ENCODE measurements at regions not wholly inside any gene's neighbourhood (a gene's known extent, or its start where the extent isn't known, plus 50 kb on each side); places are given as distances from the start of the nearest gene placed in this dataset.
"Not testable (repeated sequence)": the region's sequence is repeated elsewhere in the genome, so short reads cannot be mapped to it uniquely, and the experiment has no call there.

GRCh38 chr5:36462295-36463021, 143.9 kb upstream of the SLC1A3 start:
- in situ Hi-C loops (cut with MboI; ENCODE audit: low sequenced_read_pairs): no loop called here

- in situ Hi-C loops (cut with MboI; ENCODE audit: low sequenced_read_pairs): not testable (repeated sequence)
Measured at GRCh38 chr5:36475942-36476341, 130.5 kb upstream of the SLC1A3 start.

GRCh38 chr5:36478646-36479317, 127.6 kb upstream of the SLC1A3 start:
- in situ Hi-C loops (cut with MboI; ENCODE audit: low sequenced_read_pairs): no loop called here

GRCh38 chr5:36481454-36482120, 124.8 kb upstream of the SLC1A3 start:
- in situ Hi-C loops (cut with MboI; ENCODE audit: low sequenced_read_pairs): no loop called here

- in situ Hi-C loops (cut with MboI; ENCODE audit: low sequenced_read_pairs): no loop called here
Measured at GRCh38 chr5:36482812-36483211, 123.6 kb upstream of the SLC1A3 start.

GRCh38 chr5:36489505-36489904, 116.9 kb upstream of the SLC1A3 start:
- in situ Hi-C loops (cut with MboI; ENCODE audit: low sequenced_read_pairs): no loop called here

GRCh38 chr5:36491856-36492255, 114.5 kb upstream of the SLC1A3 start:
- in situ Hi-C loops (cut with MboI; ENCODE audit: low sequenced_read_pairs): no loop called here

- in situ Hi-C loops (cut with MboI; ENCODE audit: low sequenced_read_pairs): no loop called here
Measured at GRCh38 chr5:36492984-36493654, 113.3 kb upstream of the SLC1A3 start.

GRCh38 chr5:36494028-36494427, 112.4 kb upstream of the SLC1A3 start:
- in situ Hi-C loops (cut with MboI; ENCODE audit: low sequenced_read_pairs): no loop called here

- in situ Hi-C loops (cut with MboI; ENCODE audit: low sequenced_read_pairs): no loop called here
Measured at GRCh38 chr5:36494841-36495601, 111.4 kb upstream of the SLC1A3 start.

GRCh38 chr5:36495611-36496010, 110.8 kb upstream of the SLC1A3 start:
- in situ Hi-C loops (cut with MboI; ENCODE audit: low sequenced_read_pairs): no loop called here

- in situ Hi-C loops (cut with MboI; ENCODE audit: low sequenced_read_pairs): no loop called here
Measured at GRCh38 chr5:36496471-36496870, 109.9 kb upstream of the SLC1A3 start.

GRCh38 chr5:36502608-36503007, 103.8 kb upstream of the SLC1A3 start:
- in situ Hi-C loops (cut with MboI; ENCODE audit: low sequenced_read_pairs): no loop called here

- in situ Hi-C loops (cut with MboI; ENCODE audit: low sequenced_read_pairs): no loop called here
Measured at GRCh38 chr5:36505021-36505420, 101.4 kb upstream of the SLC1A3 start.

GRCh38 chr5:36507332-36507952, 99.0 kb upstream of the SLC1A3 start:
- in situ Hi-C loops (cut with MboI; ENCODE audit: low sequenced_read_pairs): no loop called here

- in situ Hi-C loops (cut with MboI; ENCODE audit: low sequenced_read_pairs): not testable (repeated sequence)
Measured at GRCh38 chr5:36508331-36508730, 98.1 kb upstream of the SLC1A3 start.

GRCh38 chr5:36513647-36514046, 92.8 kb upstream of the SLC1A3 start:
- in situ Hi-C loops (cut with MboI; ENCODE audit: low sequenced_read_pairs): not testable (repeated sequence)

- in situ Hi-C loops (cut with MboI; ENCODE audit: low sequenced_read_pairs): no loop called here
Measured at GRCh38 chr5:36519881-36520280, 86.5 kb upstream of the SLC1A3 start.

- in situ Hi-C loops (cut with MboI; ENCODE audit: low sequenced_read_pairs): no loop called here
Measured at GRCh38 chr5:36521219-36521618, 85.2 kb upstream of the SLC1A3 start.
